ENCODE measurements at regions not wholly inside any gene's neighbourhood (a gene's known extent, or its start where the extent isn't known, plus 50 kb on each side); places are given as distances from the start of the nearest gene placed in this dataset.
"Not testable (repeated sequence)": the region's sequence is repeated elsewhere in the genome, so short reads cannot be mapped to it uniquely, and the experiment has no call there.

- no peak for DNase-seq
Measured at GRCh38 chr6:43932259-43933147, 162.5 kb downstream of the VEGFA start.

DNA sequence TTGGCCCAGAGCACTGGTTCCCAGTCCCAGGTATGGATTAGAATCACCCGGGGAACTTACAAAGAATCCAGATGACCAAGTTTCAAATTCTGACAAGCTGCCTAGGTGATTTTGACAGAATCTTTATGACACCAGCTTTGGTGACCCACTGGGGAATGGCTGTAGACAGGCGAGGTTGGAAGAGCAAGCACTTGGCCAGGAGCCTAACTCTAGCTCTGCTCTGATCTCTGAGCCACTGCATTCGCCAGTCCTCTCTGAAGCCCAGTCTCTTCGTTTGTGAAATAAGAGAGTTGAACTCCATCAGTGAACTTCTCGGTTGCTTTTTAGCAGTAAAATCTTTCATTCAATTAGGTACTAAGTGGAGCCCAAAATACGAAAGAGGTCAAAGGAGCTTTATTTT is 161.2 kb downstream of the VEGFA start:
- no peak for DNase-seq

GRCh38 chr6:43930440-43931154 is 160.6 kb downstream of the VEGFA start:
- no peak for DNase-seq

DNA sequence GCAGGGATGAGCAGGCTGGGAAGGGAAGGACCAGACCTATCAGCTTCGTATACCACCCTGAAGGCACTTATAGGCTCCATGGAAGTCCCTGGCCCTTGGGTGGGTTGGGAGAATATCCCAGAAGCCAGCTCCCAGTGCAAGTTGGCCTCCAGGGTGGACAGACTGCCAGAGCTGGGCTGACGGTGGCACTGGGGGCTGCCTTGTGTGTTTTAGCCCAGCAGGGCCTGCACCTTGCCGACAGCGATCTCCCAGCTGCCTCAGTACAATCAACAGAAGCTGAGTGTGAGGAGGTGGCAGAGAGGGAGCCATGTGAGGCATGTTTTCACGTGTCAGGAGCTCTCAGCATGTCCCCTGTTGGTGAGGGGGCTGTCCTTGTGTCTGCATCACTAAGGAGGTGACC is 159.5 kb downstream of the VEGFA start:
- DNase-seq: no peak

GRCh38 chr6:43927532-43928210 is 157.7 kb downstream of the VEGFA start:
- DNase-seq: no peak

DNA sequence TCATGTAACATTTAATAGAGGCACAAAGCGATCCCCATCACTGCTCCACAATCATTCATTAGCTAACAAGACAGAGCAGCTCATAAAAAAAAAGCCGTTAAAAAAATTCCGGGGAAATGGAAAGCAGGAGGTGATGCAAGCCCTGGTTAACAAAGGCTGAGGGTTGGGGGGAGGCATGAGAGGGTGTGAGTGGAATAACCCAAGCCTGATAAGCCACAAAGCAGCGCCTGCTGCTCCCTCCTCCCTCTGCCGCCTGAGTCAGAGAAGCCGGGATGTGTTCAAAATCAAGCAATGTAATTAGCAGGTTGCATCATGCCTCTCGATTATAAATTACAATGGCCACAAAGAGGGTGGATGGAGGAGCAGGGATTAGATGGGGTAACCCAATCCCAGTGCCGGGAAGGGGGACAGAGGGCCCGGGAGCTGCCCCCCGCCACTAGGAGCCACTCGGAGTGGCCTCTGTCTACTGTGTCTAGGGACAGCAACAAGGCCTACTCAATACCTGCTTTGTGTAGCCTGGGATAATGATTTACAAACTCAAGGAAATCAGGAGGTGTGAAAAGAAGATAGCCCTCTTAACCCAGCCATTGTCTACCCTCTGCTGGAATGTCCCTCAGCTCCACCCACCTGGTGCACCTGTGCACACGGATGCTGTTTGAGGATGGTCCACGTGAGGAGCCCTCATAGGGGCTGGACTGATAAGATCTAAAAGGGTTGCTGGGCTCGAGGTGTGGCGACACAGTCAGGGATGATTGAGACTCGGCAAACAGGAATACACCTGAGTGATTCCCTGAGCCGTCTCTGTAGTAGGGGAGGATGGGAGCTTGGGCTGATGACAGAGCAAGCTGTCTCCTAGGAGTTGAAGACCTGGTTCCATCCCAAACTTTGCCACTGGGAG is 156.9 kb downstream of the VEGFA start:
- DNase-seq: peak; percentile 84

- DNase-seq: not testable (repeated sequence)
Measured at GRCh38 chr6:43925636-43926139, 155.7 kb downstream of the VEGFA start.

- DNase-seq: no peak
Measured at GRCh38 chr6:43924222-43924702, 154.3 kb downstream of the VEGFA start.

DNA sequence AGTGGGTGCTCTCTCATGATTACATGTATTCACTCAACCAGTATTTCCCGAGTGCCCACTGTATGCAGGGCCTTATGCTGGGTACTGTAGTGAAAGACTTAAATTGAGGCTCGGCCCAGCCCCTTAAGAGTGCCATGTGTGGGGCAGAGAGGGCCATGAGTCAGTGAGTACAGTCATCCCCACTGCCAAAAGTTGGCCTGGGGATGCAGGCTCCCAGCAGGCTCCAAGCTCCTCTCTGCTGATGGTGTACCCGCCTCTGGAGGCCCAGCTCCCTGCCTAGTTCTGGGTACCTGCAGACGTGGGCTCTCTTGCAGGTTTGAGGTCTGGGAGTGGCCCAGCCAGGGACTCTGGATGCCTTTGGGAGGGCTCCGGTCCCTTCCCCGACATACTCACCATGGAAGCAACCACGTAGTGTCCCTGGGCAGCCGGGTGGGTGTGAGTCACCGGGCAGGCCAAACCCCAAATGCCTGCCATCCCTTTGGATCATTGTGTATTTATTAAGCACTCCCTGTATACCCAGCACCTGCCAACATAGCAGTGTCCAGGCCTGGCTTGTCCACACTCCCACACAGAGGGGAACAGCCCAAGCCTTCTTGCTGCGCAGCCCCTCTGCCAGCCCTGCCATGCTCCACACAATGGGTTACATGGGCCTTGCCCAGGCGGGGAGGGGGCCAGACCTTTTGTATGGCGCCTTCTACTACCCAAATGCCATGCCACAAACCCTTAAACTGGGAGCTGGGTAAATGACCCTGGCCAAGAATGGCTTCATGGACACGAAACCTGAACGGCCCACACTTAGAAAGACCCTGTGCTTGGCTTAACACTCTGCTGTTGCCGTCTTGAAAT is 153.6 kb downstream of the VEGFA start:
- no peak for DNase-seq

DNA sequence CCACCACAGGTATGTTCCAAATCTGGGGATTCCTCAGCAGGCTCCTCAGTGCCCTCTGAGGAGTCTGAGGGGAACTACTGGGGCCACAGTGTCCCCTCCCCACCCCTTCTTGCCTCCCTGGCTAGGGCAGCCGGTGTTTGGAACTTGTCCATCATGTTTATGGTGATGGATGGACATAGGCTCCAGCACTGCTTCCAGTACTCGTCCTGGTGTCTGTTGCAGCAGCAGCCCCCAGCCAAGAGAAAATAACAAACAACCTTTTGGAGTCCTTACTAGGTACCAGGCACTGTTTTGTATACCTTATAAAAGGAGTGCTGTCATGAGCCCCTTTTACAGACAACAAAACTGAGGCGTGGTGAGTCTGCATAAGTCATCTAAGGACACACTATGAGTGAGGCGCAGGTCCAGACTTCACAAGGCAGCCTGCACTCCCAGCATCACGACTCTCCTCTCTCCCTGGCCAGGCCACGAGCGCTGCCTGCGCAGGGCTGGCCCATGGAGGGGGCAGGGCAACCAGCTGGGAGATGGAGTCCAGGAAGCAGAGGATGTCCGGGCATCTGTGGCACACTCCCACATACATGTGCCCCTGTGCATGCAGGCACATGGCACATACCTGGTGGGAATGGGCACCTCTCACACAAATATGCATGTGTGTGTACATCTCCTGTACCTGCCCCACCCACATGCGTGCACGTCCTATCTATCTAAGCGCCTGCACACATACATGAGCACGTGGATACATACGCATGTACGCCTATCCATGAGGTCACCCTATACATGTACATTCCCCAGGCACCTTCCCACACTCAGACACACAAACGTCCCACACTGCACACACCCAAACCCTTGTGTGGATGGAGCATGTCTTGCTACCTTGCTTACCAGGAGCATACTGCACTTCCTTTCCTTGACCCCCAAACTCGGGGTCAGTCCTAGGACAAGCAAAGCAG is 152.7 kb downstream of the VEGFA start:
- no peak for DNase-seq

DNA sequence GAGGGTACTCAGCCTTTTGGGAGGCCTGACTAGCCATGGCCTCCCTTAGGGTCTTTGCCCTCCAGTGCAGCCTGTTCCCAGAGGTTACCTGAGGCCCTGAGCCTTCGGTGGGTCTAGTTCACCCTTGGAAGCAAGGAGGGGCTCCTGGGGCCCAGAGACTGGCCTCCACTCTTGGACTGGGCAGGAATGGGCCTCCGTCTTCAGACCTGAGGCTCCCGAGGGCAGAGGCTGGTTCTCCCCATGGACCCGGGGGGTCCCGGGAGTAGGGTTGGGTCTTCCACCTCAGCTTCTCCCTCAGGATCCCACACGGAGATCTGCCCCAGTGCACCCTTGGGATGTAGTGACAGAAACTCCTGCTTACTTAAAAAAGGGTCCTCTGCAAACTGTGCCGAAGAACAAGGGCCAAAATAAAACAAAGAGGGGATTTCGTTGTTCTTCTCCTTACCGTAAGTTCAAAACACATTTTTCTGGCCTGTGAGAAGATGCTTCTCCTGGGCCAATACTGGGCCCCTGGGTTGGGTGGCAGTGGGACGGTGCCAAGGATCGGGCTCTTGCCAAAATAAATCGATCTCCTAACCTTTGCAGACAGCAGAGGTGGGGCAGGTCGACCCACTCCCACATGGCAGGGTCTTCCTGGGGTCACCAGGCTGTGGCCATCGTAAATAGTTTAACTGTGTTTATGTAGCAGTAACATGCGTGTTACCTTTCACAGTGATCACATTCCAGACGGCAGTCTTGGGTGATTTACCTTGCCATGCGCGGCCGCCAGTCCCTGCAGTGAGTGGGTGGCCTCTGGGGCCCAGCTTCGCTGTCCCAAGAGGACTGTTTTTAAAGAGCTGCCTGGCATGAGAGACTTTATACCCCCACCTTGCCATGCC is 151.8 kb downstream of the VEGFA start:
- DNase-seq: no peak

DNA sequence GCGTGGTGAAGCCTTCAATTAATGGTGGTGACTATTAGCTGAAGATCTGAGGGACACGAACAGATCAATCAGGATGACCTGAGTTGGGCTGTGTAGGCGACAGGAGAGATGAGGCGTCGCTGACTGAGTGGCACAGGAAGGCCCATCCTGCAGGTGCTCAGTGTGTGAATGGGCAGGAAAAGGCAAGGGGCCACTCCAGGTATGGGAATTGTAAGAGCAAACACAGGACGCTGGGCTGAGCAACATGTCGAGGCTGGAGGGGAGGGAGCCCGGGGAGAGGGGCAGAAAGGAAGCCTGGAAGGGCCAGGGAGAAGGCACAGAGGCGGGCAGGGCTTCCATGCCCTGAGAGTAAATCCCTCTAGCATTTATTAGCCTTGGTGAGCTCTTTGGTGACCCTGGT is 151.0 kb downstream of the VEGFA start:
- no peak for DNase-seq

DNA sequence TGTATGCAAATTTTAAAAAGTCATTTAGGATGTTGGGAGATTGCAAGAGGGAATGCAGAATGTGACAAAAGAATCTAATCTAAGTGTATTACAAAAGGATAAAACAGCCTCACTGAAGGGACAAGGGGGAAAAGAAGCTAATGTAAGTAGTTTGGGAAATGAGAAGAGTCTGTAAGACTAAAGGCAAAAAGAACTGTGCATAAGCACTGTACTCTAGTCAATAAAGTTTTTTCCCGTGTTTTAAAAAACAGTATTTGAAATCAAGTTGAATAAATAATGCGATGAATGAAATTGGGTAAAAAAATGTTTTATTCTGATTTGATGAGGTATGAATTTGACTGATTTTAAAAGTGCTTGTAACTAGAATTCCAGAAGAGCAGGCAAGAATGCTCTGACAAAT is 149.8 kb downstream of the VEGFA start:
- DNase-seq: no peak

GRCh38 chr6:43917878-43918382 is 147.9 kb downstream of the VEGFA start:
- DNase-seq: no peak

- DNase-seq: no peak
Measured at GRCh38 chr6:43916924-43917877, 147.2 kb downstream of the VEGFA start.

- no peak for DNase-seq
Measured at GRCh38 chr6:43915986-43916923, 146.2 kb downstream of the VEGFA start.

Measured in NCI-H1436 (cell line).